Heart left ventricle (tissue), 13 donors: ENCODE measurements at regions not wholly inside any gene's neighbourhood (a gene's known extent, or its start where the extent isn't known, plus 50 kb on each side); places are given as distances from the start of the nearest gene placed in this dataset.

Experiments
- CTCF ChIP-seq, 12 donors: fragments of 200-600 bp; sonication (generic) in 4 of 12; IDR thresholded peaks; one replicate each; pipeline versions ENCODE4 v1.5.0 to v1.8.0; 2018 to 2022; ENCODE audit warnings: antibody characterized with exemption in 12 of 12, mild to moderate bottlenecking in 5 of 12
- POLR2A ChIP-seq, 2 donors: fragments of 450-650 bp; IDR thresholded peaks; one replicate each; pipeline ENCODE4 v1.6.1; 2017; ENCODE audit warnings: antibody characterized with exemption in 2 of 2, mild to moderate bottlenecking in 2 of 2, moderate library complexity in 2 of 2
- donor health status: ischemic (EF 13 %, LVEDD 7.1; RV severe dilation, severe dysfunction).
- donor health status: DM: no; HTN: yes; CAD: no.
- donor health status: DM: no; HTN: no; CAD: no.
- donor health status: ischemic (EF 25% LVEDD 6.9; RV normal size, moderate dysfunction).
- donor health status: ischemic (EF 25% LVEDD 5.7; RV mildly dilated, moderate dysfunction).
- donor health status: ischemic (EF 35%, LVEDD 5.7; RV mildly dilated, moderate dysfunction).
- donor health status: nonischemic (EF 11% LVEDD 7.7; RV severe dilation, severe dysfunction).
- donor health status: DM: yes; HTN: yes; CAD: no.
- donor health status: PGD.
- donor health status: ischemic (EF 29% LVEDD 5.4; RV normal size, mild dysfunction).
- donor health status: nonischemic (EF 23%, LVEDD 6.1; RV moderate dilation, normal function).

DNA sequence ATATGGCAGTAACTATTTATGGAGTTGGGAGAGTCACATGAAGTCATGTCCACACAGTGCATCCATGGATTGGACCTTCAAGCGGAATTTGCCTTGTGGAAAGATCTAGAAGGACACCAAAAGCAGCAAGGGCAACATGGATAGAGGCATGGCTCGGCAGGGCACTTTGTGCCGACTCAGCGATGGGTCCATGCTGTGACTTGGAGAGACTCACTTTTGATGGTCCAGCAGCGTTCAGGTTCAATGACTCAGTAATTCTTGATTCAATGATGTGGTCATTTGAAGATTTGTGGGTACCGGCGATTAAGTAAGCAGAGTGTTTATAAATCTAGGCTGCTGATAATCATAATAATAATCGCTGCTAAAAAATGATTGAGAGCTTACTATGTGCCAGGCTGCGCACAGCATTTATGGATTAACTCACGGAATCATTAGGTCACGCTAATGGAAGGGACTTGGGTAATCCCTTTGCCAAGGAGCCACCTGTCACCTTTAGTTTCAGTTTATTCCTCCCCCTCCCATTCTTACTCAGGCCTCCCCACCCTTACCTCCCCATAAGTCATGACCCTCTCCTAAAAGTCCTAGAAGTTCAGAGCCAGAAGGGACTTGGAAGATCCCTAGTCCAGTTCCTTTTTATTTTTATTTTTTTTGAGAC lies 127.5 kb upstream of the CRHR1 start:
- TF ChIP-seq CTCF (IDR thresholded peaks at IDR 0.05) (no peak), POLR2A (IDR thresholded peaks at IDR 0.05) (no peak)
